ENCODE measurements at regions not wholly inside any gene's neighbourhood (a gene's known extent, or its start where the extent isn't known, plus 50 kb on each side); places are given as distances from the start of the nearest gene placed in this dataset.

DNA sequence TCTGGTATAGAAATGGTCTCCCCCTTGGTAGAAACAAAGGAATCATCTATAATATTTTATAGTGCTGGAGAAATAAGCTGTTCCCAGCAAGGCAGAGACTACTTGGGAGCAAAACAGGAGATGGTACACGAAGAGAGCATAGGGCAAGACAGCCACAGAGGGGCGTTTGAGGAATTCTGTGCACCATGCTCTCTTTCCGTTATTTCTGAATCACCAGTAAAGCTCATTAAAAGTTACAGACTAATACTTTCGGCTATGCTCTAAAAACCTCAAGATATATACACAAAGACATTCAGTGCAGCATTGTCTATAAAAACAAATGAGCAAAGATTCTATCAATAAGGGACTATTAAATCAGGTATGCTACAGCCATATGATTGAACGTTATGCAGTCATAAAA lies 68.5 kb upstream of the FHIP2A start:
- TF ChIP-seq POLR2A (IDR thresholded peaks at IDR 0.05): no peak
- TF ChIP-seq, protein P1, sequence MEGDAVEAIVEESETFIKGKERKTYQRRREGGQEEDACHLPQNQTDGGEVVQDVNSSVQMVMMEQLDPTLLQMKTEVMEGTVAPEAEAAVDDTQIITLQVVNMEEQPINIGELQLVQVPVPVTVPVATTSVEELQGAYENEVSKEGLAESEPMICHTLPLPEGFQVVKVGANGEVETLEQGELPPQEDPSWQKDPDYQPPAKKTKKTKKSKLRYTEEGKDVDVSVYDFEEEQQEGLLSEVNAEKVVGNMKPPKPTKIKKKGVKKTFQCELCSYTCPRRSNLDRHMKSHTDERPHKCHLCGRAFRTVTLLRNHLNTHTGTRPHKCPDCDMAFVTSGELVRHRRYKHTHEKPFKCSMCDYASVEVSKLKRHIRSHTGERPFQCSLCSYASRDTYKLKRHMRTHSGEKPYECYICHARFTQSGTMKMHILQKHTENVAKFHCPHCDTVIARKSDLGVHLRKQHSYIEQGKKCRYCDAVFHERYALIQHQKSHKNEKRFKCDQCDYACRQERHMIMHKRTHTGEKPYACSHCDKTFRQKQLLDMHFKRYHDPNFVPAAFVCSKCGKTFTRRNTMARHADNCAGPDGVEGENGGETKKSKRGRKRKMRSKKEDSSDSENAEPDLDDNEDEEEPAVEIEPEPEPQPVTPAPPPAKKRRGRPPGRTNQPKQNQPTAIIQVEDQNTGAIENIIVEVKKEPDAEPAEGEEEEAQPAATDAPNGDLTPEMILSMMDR (IDR thresholded peaks at IDR 0.05): no peak

Data from heart left ventricle (tissue), 13 donors.